ENCODE measurements at regions not wholly inside any gene's neighbourhood (a gene's known extent, or its start where the extent isn't known, plus 50 kb on each side); places are given as distances from the start of the nearest gene placed in this dataset.

GRCh38 chrY:21169821-21170220 is 341.3 kb upstream of the RBMY1B start:
- DNase-seq (ENCODE audit: low read depth in 3 of 3), result no peak

GRCh38 chrY:21174697-21175463 is 336.3 kb upstream of the RBMY1B start:
- DNase-seq (ENCODE audit: low read depth in 3 of 3), result no peak

GRCh38 chrY:21175505-21175904 is 335.6 kb upstream of the RBMY1B start:
- no peak for DNase-seq (ENCODE audit: low read depth in 3 of 3)

GRCh38 chrY:21177306-21177800 is 333.8 kb upstream of the RBMY1B start:
- no peak for DNase-seq (ENCODE audit: low read depth in 3 of 3)

GRCh38 chrY:21178281-21178680 is 332.9 kb upstream of the RBMY1B start:
- DNase-seq (ENCODE audit: low read depth in 3 of 3), result no peak

- DNase-seq (ENCODE audit: low read depth in 3 of 3), result peak in 2 of 3 experiments; percentile 2 to 21
Observed at GRCh38 chrY:21180921-21181320, 330.2 kb upstream of the RBMY1B start.

GRCh38 chrY:21184271-21184670 is 326.9 kb upstream of the RBMY1B start:
- DNase-seq (ENCODE audit: low read depth in 3 of 3), result no peak

GRCh38 chrY:21185419-21186105 is 325.6 kb upstream of the RBMY1B start:
- DNase-seq (ENCODE audit: low read depth in 3 of 3), result no peak

- no peak for DNase-seq (ENCODE audit: low read depth in 3 of 3)
Observed at GRCh38 chrY:21192694-21193093, 318.4 kb upstream of the RBMY1B start.

GRCh38 chrY:21200246-21200645 is 310.9 kb upstream of the RBMY1B start:
- no peak for DNase-seq (ENCODE audit: low read depth in 3 of 3)

GRCh38 chrY:21227849-21228248 is 283.3 kb upstream of the RBMY1B start:
- DNase-seq (ENCODE audit: low read depth in 3 of 3), result no peak

GRCh38 chrY:21240221-21240620 is 270.9 kb upstream of the RBMY1B start:
- no peak for DNase-seq (ENCODE audit: low read depth in 3 of 3)

- no peak for DNase-seq (ENCODE audit: low read depth in 3 of 3)
Observed at GRCh38 chrY:21240662-21241310, 270.4 kb upstream of the RBMY1B start.

GRCh38 chrY:21242793-21243192 is 268.3 kb upstream of the RBMY1B start:
- no peak for DNase-seq (ENCODE audit: low read depth in 3 of 3)

GRCh38 chrY:21246780-21247179 is 264.4 kb upstream of the RBMY1B start:
- no peak for DNase-seq (ENCODE audit: low read depth in 3 of 3)

- DNase-seq (ENCODE audit: low read depth in 3 of 3), result no peak
Observed at GRCh38 chrY:21248591-21248990, 262.5 kb upstream of the RBMY1B start.

- DNase-seq (ENCODE audit: low read depth in 3 of 3), result no peak
Observed at GRCh38 chrY:21253455-21254248, 257.5 kb upstream of the RBMY1B start.

GRCh38 chrY:21254476-21254875 is 256.7 kb upstream of the RBMY1B start:
- DNase-seq (ENCODE audit: low read depth in 3 of 3), result no peak

- DNase-seq (ENCODE audit: low read depth in 3 of 3), result no peak
Observed at GRCh38 chrY:21256820-21257219, 254.3 kb upstream of the RBMY1B start.

- DNase-seq (ENCODE audit: low read depth in 3 of 3), result no peak
Observed at GRCh38 chrY:21259707-21260106, 251.4 kb upstream of the RBMY1B start.

GRCh38 chrY:21260325-21260724 is 250.8 kb upstream of the RBMY1B start:
- DNase-seq (ENCODE audit: low read depth in 3 of 3), result no peak

- DNase-seq (ENCODE audit: low read depth in 3 of 3), result no peak
Observed at GRCh38 chrY:21261158-21261557, 250.0 kb upstream of the RBMY1B start.

Data from stimulated activated CD4-positive, alpha-beta T cell treated with anti-CD3 and anti-CD28 coated beads, TNF-alpha, amount 100 ng/mL, for 24 hours (primary cell).